ENCODE measurements at regions not wholly inside any gene's neighbourhood (a gene's known extent, or its start where the extent isn't known, plus 50 kb on each side); places are given as distances from the start of the nearest gene placed in this dataset.

- no peak overlapping the region for H3K27ac ChIP-seq (ENCODE audit: low read depth, low read length)
- H3K4me1 ChIP-seq (ENCODE audit: control insufficient read depth, insufficient read depth, low read length): peaks cover 1% of the 10 kb centered on the region; the same call in 1 of the 2 replicates
Measured at GRCh38 chr5:17912794-17913193, 278.5 kb downstream of the TAF11L14 start.

GRCh38 chr5:17916446-17916845, 282.2 kb downstream of the TAF11L14 start:
- H3K4me1 ChIP-seq (ENCODE audit: control insufficient read depth, insufficient read depth, low read length): peaks cover 13% of the 10 kb centered on the region; the same call in 1 of the 2 replicates
- H3K36me3 ChIP-seq (ENCODE audit: control insufficient read depth, insufficient read depth, low read length): no peaks in the 10 kb centered on the region
- no peak overlapping the region for H3K27ac ChIP-seq (ENCODE audit: low read depth, low read length)
- H3K4me3 ChIP-seq (ENCODE audit: low read depth, low read length): no peak overlapping the region
- no peaks in the 10 kb centered on the region for H3K9me3 ChIP-seq (ENCODE audit: control insufficient read depth, insufficient read depth, low read length)
- H3K27me3 ChIP-seq (ENCODE audit: control insufficient read depth, insufficient read depth, low read length): no peaks in the 10 kb centered on the region
- H3K9ac ChIP-seq (ENCODE audit: low read depth, low read length): no peak overlapping the region

More at GRCh38 chr5:17912794-17913193, 278.5 kb downstream of the TAF11L14 start:
- Histone ChIP-seq H3K9me3 (ENCODE audit: control insufficient read depth, insufficient read depth, low read length) (no peaks in the 10 kb centered on the region), H3K27me3 (ENCODE audit: control insufficient read depth, insufficient read depth, low read length) (no peaks in the 10 kb centered on the region), H3K4me3 (ENCODE audit: low read depth, low read length) (no peak overlapping the region), H3K36me3 (ENCODE audit: control insufficient read depth, insufficient read depth, low read length) (no peaks in the 10 kb centered on the region), H3K9ac (ENCODE audit: low read depth, low read length) (no peak overlapping the region)

- no peak overlapping the region for H3K4me3 ChIP-seq (ENCODE audit: low read depth, low read length)
- no peaks in the 10 kb centered on the region for H3K9me3 ChIP-seq (ENCODE audit: control insufficient read depth, insufficient read depth, low read length)
- H3K27me3 ChIP-seq (ENCODE audit: control insufficient read depth, insufficient read depth, low read length): no peaks in the 10 kb centered on the region
- H3K27ac ChIP-seq (ENCODE audit: low read depth, low read length): no peak overlapping the region
- no peaks in the 10 kb centered on the region for H3K36me3 ChIP-seq (ENCODE audit: control insufficient read depth, insufficient read depth, low read length)
- no peak overlapping the region for H3K9ac ChIP-seq (ENCODE audit: low read depth, low read length)
- peaks cover 13% of the 10 kb centered on the region; the same call in 1 of the 2 replicates for H3K4me1 ChIP-seq (ENCODE audit: control insufficient read depth, insufficient read depth, low read length)
Measured at GRCh38 chr5:17917465-17917864, 283.2 kb downstream of the TAF11L14 start.

- H3K27ac ChIP-seq (ENCODE audit: low read depth, low read length): peak overlapping the region; percentile 84
- H3K9ac ChIP-seq (ENCODE audit: low read depth, low read length): no peak overlapping the region
- no peaks in the 10 kb centered on the region for H3K27me3 ChIP-seq (ENCODE audit: control insufficient read depth, insufficient read depth, low read length)
- H3K36me3 ChIP-seq (ENCODE audit: control insufficient read depth, insufficient read depth, low read length): no peaks in the 10 kb centered on the region
- H3K9me3 ChIP-seq (ENCODE audit: control insufficient read depth, insufficient read depth, low read length): no peaks in the 10 kb centered on the region
- H3K4me3 ChIP-seq (ENCODE audit: low read depth, low read length): no peak overlapping the region
- H3K4me1 ChIP-seq (ENCODE audit: control insufficient read depth, insufficient read depth, low read length): peaks cover 13% of the 10 kb centered on the region; the same call in 1 of the 2 replicates
Measured at GRCh38 chr5:17918373-17919104, 284.3 kb downstream of the TAF11L14 start.

- no peaks in the 10 kb centered on the region for H3K27me3 ChIP-seq (ENCODE audit: control insufficient read depth, insufficient read depth, low read length)
- H3K36me3 ChIP-seq (ENCODE audit: control insufficient read depth, insufficient read depth, low read length): no peaks in the 10 kb centered on the region
- H3K9me3 ChIP-seq (ENCODE audit: control insufficient read depth, insufficient read depth, low read length): no peaks in the 10 kb centered on the region
- H3K4me1 ChIP-seq (ENCODE audit: control insufficient read depth, insufficient read depth, low read length): no peaks in the 10 kb centered on the region
- no peak overlapping the region for H3K27ac ChIP-seq (ENCODE audit: low read depth, low read length)
- H3K4me3 ChIP-seq (ENCODE audit: low read depth, low read length): no peak overlapping the region
- no peak overlapping the region for H3K9ac ChIP-seq (ENCODE audit: low read depth, low read length)
Measured at GRCh38 chr5:17925276-17925675, 291.0 kb downstream of the TAF11L14 start.

- no peak overlapping the region for H3K9ac ChIP-seq (ENCODE audit: low read depth, low read length)
- H3K9me3 ChIP-seq (ENCODE audit: control insufficient read depth, insufficient read depth, low read length): no peaks in the 10 kb centered on the region
- no peaks in the 10 kb centered on the region for H3K36me3 ChIP-seq (ENCODE audit: control insufficient read depth, insufficient read depth, low read length)
- no peaks in the 10 kb centered on the region for H3K27me3 ChIP-seq (ENCODE audit: control insufficient read depth, insufficient read depth, low read length)
- no peak overlapping the region for H3K27ac ChIP-seq (ENCODE audit: low read depth, low read length)
- no peak overlapping the region for H3K4me3 ChIP-seq (ENCODE audit: low read depth, low read length)
- no peaks in the 10 kb centered on the region for H3K4me1 ChIP-seq (ENCODE audit: control insufficient read depth, insufficient read depth, low read length)
Measured at GRCh38 chr5:17928581-17928981, 294.3 kb downstream of the TAF11L14 start.

GRCh38 chr5:17929171-17929570, 294.9 kb downstream of the TAF11L14 start:
- Histone ChIP-seq H3K27ac (ENCODE audit: low read depth, low read length) (no peak overlapping the region), H3K4me1 (ENCODE audit: control insufficient read depth, insufficient read depth, low read length) (no peaks in the 10 kb centered on the region), H3K4me3 (ENCODE audit: low read depth, low read length) (no peak overlapping the region), H3K36me3 (ENCODE audit: control insufficient read depth, insufficient read depth, low read length) (no peaks in the 10 kb centered on the region), H3K9me3 (ENCODE audit: control insufficient read depth, insufficient read depth, low read length) (no peaks in the 10 kb centered on the region), H3K27me3 (ENCODE audit: control insufficient read depth, insufficient read depth, low read length) (no peaks in the 10 kb centered on the region), H3K9ac (ENCODE audit: low read depth, low read length) (no peak overlapping the region)

- Histone ChIP-seq H3K27me3 (ENCODE audit: control insufficient read depth, insufficient read depth, low read length) (no peaks in the 10 kb centered on the region), H3K9ac (ENCODE audit: low read depth, low read length) (no peak overlapping the region), H3K27ac (ENCODE audit: low read depth, low read length) (no peak overlapping the region), H3K9me3 (ENCODE audit: control insufficient read depth, insufficient read depth, low read length) (no peaks in the 10 kb centered on the region), H3K4me1 (ENCODE audit: control insufficient read depth, insufficient read depth, low read length) (no peaks in the 10 kb centered on the region), H3K36me3 (ENCODE audit: control insufficient read depth, insufficient read depth, low read length) (no peaks in the 10 kb centered on the region), H3K4me3 (ENCODE audit: low read depth, low read length) (no peak overlapping the region)
Measured at GRCh38 chr5:17930346-17930745, 296.1 kb downstream of the TAF11L14 start.

GRCh38 chr5:17944046-17944445, 309.8 kb downstream of the TAF11L14 start:
- Histone ChIP-seq H3K9ac (ENCODE audit: low read depth, low read length) (no peak overlapping the region), H3K27ac (ENCODE audit: low read depth, low read length) (no peak overlapping the region), H3K4me3 (ENCODE audit: low read depth, low read length) (no peak overlapping the region), H3K27me3 (ENCODE audit: control insufficient read depth, insufficient read depth, low read length) (no peaks in the 10 kb centered on the region), H3K9me3 (ENCODE audit: control insufficient read depth, insufficient read depth, low read length) (no peaks in the 10 kb centered on the region; the same call in 1 of the 2 replicates), H3K36me3 (ENCODE audit: control insufficient read depth, insufficient read depth, low read length) (no peaks in the 10 kb centered on the region), H3K4me1 (ENCODE audit: control insufficient read depth, insufficient read depth, low read length) (no peaks in the 10 kb centered on the region)

- no peaks in the 10 kb centered on the region; the same call in 1 of the 2 replicates for H3K9me3 ChIP-seq (ENCODE audit: control insufficient read depth, insufficient read depth, low read length)
Measured at GRCh38 chr5:17947029-17947428, 312.8 kb downstream of the TAF11L14 start.

GRCh38 chr5:17951392-17952169, 317.3 kb downstream of the TAF11L14 start:
- Histone ChIP-seq H3K4me1 (ENCODE audit: control insufficient read depth, insufficient read depth, low read length) (no peaks in the 10 kb centered on the region; the same call in 1 of the 2 replicates), H3K27me3 (ENCODE audit: control insufficient read depth, insufficient read depth, low read length) (no peaks in the 10 kb centered on the region), H3K9me3 (ENCODE audit: control insufficient read depth, insufficient read depth, low read length) (no peaks in the 10 kb centered on the region; the same call in 1 of the 2 replicates), H3K9ac (ENCODE audit: low read depth, low read length) (no peak overlapping the region), H3K4me3 (ENCODE audit: low read depth, low read length) (0 out of 2 replicates have a peak overlapping the region, but pooled peaks have one; percentile 0), H3K27ac (ENCODE audit: low read depth, low read length) (peak overlapping the region; percentile 71), H3K36me3 (ENCODE audit: control insufficient read depth, insufficient read depth, low read length) (no peaks in the 10 kb centered on the region)

More at GRCh38 chr5:17947029-17947428, 312.8 kb downstream of the TAF11L14 start:
- Histone ChIP-seq H3K36me3 (ENCODE audit: control insufficient read depth, insufficient read depth, low read length) (no peaks in the 10 kb centered on the region), H3K9ac (ENCODE audit: low read depth, low read length) (no peak overlapping the region), H3K4me1 (ENCODE audit: control insufficient read depth, insufficient read depth, low read length) (no peaks in the 10 kb centered on the region; the same call in 1 of the 2 replicates), H3K27ac (ENCODE audit: low read depth, low read length) (no peak overlapping the region), H3K4me3 (ENCODE audit: low read depth, low read length) (no peak overlapping the region), H3K27me3 (ENCODE audit: control insufficient read depth, insufficient read depth, low read length) (no peaks in the 10 kb centered on the region)
